Activated CD8-positive, alpha-beta memory T cell treated with anti-CD3 and anti-CD28 coated beads for 48 hours (primary cell): ENCODE measurements at regions not wholly inside any gene's neighbourhood (a gene's known extent, or its start where the extent isn't known, plus 50 kb on each side); places are given as distances from the start of the nearest gene placed in this dataset.
"Not testable (repeated sequence)": the region's sequence is repeated elsewhere in the genome, so short reads cannot be mapped to it uniquely, and the experiment has no call there.

Experiments
- DNase-seq, 3 experiments: peaks; one replicate each; pipeline ENCODE4 v3.0.0-alpha.2; 2020; ENCODE audit warnings: low read depth in 2 of 3, low spot score in 2 of 3

GRCh38 chr1:229710746-229711145 is 84.7 kb downstream of the URB2 start:
- no peak for DNase-seq

GRCh38 chr1:229714306-229714705 is 88.3 kb downstream of the URB2 start:
- DNase-seq = no peak

GRCh38 chr1:229714964-229715603 is 89.0 kb downstream of the URB2 start:
- DNase-seq = peak in 1 of 3 experiments; percentile 5

- DNase-seq = no peak
Measured at GRCh38 chr1:229716069-229716468, 90.0 kb downstream of the URB2 start.

GRCh38 chr1:229716704-229717103 is 90.7 kb downstream of the URB2 start:
- no peak for DNase-seq

GRCh38 chr1:229717786-229718576 is 91.9 kb downstream of the URB2 start:
- DNase-seq = no peak

- DNase-seq = no peak
Measured at GRCh38 chr1:229726061-229726460, 100.0 kb downstream of the URB2 start.

GRCh38 chr1:229729916-229730315 is 103.9 kb downstream of the URB2 start:
- no peak for DNase-seq

GRCh38 chr1:229730573-229730972 is 104.5 kb downstream of the URB2 start:
- DNase-seq = no peak

- DNase-seq = no peak
Measured at GRCh38 chr1:229732061-229732460, 106.0 kb downstream of the URB2 start.

GRCh38 chr1:229736376-229736775 is 110.3 kb downstream of the URB2 start:
- DNase-seq = no peak

GRCh38 chr1:229742614-229743013 is 116.6 kb downstream of the URB2 start:
- not testable (repeated sequence) for DNase-seq

- DNase-seq = no peak
Measured at GRCh38 chr1:229749992-229750391, 123.9 kb downstream of the URB2 start.

- DNase-seq = no peak
Measured at GRCh38 chr1:229751610-229752009, 125.6 kb downstream of the URB2 start.

- no peak for DNase-seq
Measured at GRCh38 chr1:229752679-229753078, 126.6 kb downstream of the URB2 start.

- no peak for DNase-seq
Measured at GRCh38 chr1:229753764-229754551, 127.9 kb downstream of the URB2 start.

GRCh38 chr1:229756666-229757065 is 130.6 kb downstream of the URB2 start:
- DNase-seq = no peak

- DNase-seq = no peak
Measured at GRCh38 chr1:229757226-229757625, 131.2 kb downstream of the URB2 start.

GRCh38 chr1:229758101-229759036 is 132.3 kb downstream of the URB2 start:
- DNase-seq = no peak

GRCh38 chr1:229759037-229759435 is 133.0 kb downstream of the URB2 start:
- DNase-seq = no peak

GRCh38 chr1:229759586-229759985 is 133.5 kb downstream of the URB2 start:
- no peak for DNase-seq
